GM18505 (cell line): ENCODE measurements at regions not wholly inside any gene's neighbourhood (a gene's known extent, or its start where the extent isn't known, plus 50 kb on each side); places are given as distances from the start of the nearest gene placed in this dataset.
"Not testable (repeated sequence)": the region's sequence is repeated elsewhere in the genome, so short reads cannot be mapped to it uniquely, and the experiment has no call there.

ENCODE experiments used
- ATAC-seq: cut with Tn5 transposase; IDR thresholded peaks from one replicate; pipeline ENCODE4 v1.9.1; 2021; ENCODE audit not compliant: unreplicated experiment
- POLR2A ChIP-seq: IDR thresholded peaks from 4 replicates; pipeline ENCODE4 v1.6.1; 2011; ENCODE audit warnings: borderline replicate concordance; ENCODE audit not compliant: insufficient read depth, insufficient read length; ENCODE audit errors: extremely low read depth

- no peak for TF ChIP-seq POLR2A
- no peak for ATAC-seq
Observed at GRCh38 chr20:26169506-26169905, 472.9 kb upstream of the ZNF337 start.

GRCh38 chr20:26167499-26167898 lies 470.8 kb upstream of the ZNF337 start:
- no peak for ATAC-seq

GRCh38 chr20:26163890-26164289 lies 467.2 kb upstream of the ZNF337 start:
- no peak for TF ChIP-seq POLR2A
- ATAC-seq, result no peak

More at GRCh38 chr20:26167499-26167898, 470.8 kb upstream of the ZNF337 start:
- no peak for TF ChIP-seq POLR2A

- not testable (repeated sequence) for ATAC-seq
Observed at GRCh38 chr20:26163151-26163550, 466.5 kb upstream of the ZNF337 start.

GRCh38 chr20:26161741-26162140 lies 465.1 kb upstream of the ZNF337 start:
- not testable (repeated sequence) for ATAC-seq

- not testable (repeated sequence) for ATAC-seq
Observed at GRCh38 chr20:26160916-26161315, 464.3 kb upstream of the ZNF337 start.

GRCh38 chr20:26154224-26154623 lies 457.6 kb upstream of the ZNF337 start:
- no peak for ATAC-seq
- no peak for TF ChIP-seq POLR2A

- TF ChIP-seq POLR2A, result no peak
- no peak for ATAC-seq
Observed at GRCh38 chr20:26135325-26136110, 438.9 kb upstream of the ZNF337 start.

GRCh38 chr20:26134606-26135005 lies 438.0 kb upstream of the ZNF337 start:
- no peak for ATAC-seq
- no peak for TF ChIP-seq POLR2A

- not testable (repeated sequence) for ATAC-seq
Observed at GRCh38 chr20:26133794-26134193, 437.1 kb upstream of the ZNF337 start.

- not testable (repeated sequence) for ATAC-seq
Observed at GRCh38 chr20:26120920-26121319, 424.3 kb upstream of the ZNF337 start.

GRCh38 chr20:26094498-26094897 lies 397.8 kb upstream of the ZNF337 start:
- ATAC-seq, result not testable (repeated sequence)

GRCh38 chr20:26091921-26092320 lies 395.3 kb upstream of the ZNF337 start:
- not testable (repeated sequence) for ATAC-seq

GRCh38 chr20:26086195-26086594 lies 389.5 kb upstream of the ZNF337 start:
- not testable (repeated sequence) for ATAC-seq

- ATAC-seq, result not testable (repeated sequence)
Observed at GRCh38 chr20:26073972-26074371, 377.3 kb upstream of the ZNF337 start.

- ATAC-seq, result not testable (repeated sequence)
Observed at GRCh38 chr20:26059324-26059723, 362.7 kb upstream of the ZNF337 start.

- ATAC-seq, result not testable (repeated sequence)
Observed at GRCh38 chr20:26058446-26058845, 361.8 kb upstream of the ZNF337 start.

GRCh38 chr20:26057135-26057752 lies 360.6 kb upstream of the ZNF337 start:
- not testable (repeated sequence) for ATAC-seq

GRCh38 chr20:26025792-26026191 lies 329.1 kb upstream of the ZNF337 start:
- not testable (repeated sequence) for ATAC-seq

- ATAC-seq, result not testable (repeated sequence)
Observed at GRCh38 chr20:26010942-26011276, 314.3 kb upstream of the ZNF337 start.
